Upper lobe of left lung (tissue), 4 donors: ENCODE measurements at regions not wholly inside any gene's neighbourhood (a gene's known extent, or its start where the extent isn't known, plus 50 kb on each side); places are given as distances from the start of the nearest gene placed in this dataset.

ENCODE experiments used
- EP300 ChIP-seq, 4 donors: sonication (generic); formaldehyde crosslinking; IDR thresholded peaks; one replicate each; pipeline ENCODE4 v1.5.1; 2017; ENCODE audit warnings: antibody characterized with exemption in 4 of 4, control low read depth in 2 of 4
- POLR2A ChIP-seq, 4 donors: fragments of 450-650 bp; IDR thresholded peaks; one replicate each; pipeline ENCODE4 v1.5.1; 2016 to 2017; ENCODE audit warnings: antibody characterized with exemption in 4 of 4, mild to moderate bottlenecking in 2 of 4

DNA sequence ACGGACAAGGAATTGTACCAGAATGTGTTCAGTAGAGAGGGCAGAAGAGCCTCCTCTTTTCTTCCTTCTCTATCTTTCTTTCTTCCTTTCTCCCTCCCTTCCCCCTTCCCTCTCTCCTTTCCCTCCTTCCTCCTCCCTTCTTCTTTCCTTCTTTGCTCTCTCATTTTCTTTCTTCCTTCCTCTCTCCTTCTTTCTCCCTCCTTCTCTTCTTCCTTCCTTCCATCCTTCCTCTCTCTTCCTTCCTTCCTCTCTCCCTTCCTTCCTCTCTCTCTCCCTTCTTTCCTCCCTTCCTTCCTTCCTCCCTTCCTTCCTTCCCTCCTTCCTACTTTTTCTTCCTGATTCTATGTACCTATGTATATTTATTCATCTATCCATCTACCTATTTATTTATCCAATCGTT is 59.7 kb upstream of the SDK2 start:
- TF ChIP-seq POLR2A (IDR thresholded peaks at IDR 0.05) (no peak), EP300 (IDR thresholded peaks at IDR 0.05) (no peak)
